BE2C (cell line): ENCODE measurements at regions not wholly inside any gene's neighbourhood (a gene's known extent, or its start where the extent isn't known, plus 50 kb on each side); places are given as distances from the start of the nearest gene placed in this dataset.

Source experiments
- DNase-seq: peaks from one replicate; pipeline ENCODE4 v3.0.0-alpha.2; 2020
- H3K27me3 ChIP-seq: fragments of 250-450 bp; sonication (Bioruptor Pico); 2 replicates; pipeline ENCODE4 v1.5.1; 2020; ENCODE audit warnings: mild to moderate bottlenecking
- H3K36me3 ChIP-seq: fragments of 250-450 bp; sonication (Bioruptor Pico); 2 replicates; pipeline ENCODE4 v1.5.1; 2020; ENCODE audit warnings: mild to moderate bottlenecking
- H3K4me1 ChIP-seq: fragments of 250-450 bp; sonication (Bioruptor Pico); 2 replicates; pipeline ENCODE4 v1.5.1; 2020
- H3K4me3 ChIP-seq: 2 replicates; pipeline ENCODE4 v1.5.1; 2011; ENCODE audit warnings: low read depth, low read length
- H3K9me3 ChIP-seq: fragments of 250-450 bp; sonication (Bioruptor Pico); 2 replicates; pipeline ENCODE4 v1.5.1; 2020
- CTCF ChIP-seq: IDR thresholded peaks from 2 replicates; pipeline ENCODE4 v1.5.1; 2012; ENCODE audit warnings: mild to moderate bottlenecking, low read depth, low read length

GRCh38 chr2:151042964-151043363, 218.7 kb downstream of the RBM43 start:
- H3K27me3 ChIP-seq: no peaks in the 10 kb centered on the region
- no peak for TF ChIP-seq CTCF
- no peaks in the 10 kb centered on the region for H3K9me3 ChIP-seq
- H3K4me3 ChIP-seq: no peak overlapping the region
- H3K36me3 ChIP-seq: no peaks in the 10 kb centered on the region
- DNase-seq: no peak
- H3K4me1 ChIP-seq: no peaks in the 10 kb centered on the region

GRCh38 chr2:151040039-151040438, 221.6 kb downstream of the RBM43 start:
- Histone ChIP-seq H3K4me3 (no peak overlapping the region), H3K36me3 (no peaks in the 10 kb centered on the region), H3K9me3 (no peaks in the 10 kb centered on the region), H3K4me1 (no peaks in the 10 kb centered on the region), H3K27me3 (no peaks in the 10 kb centered on the region)
- DNase-seq: no peak
- no peak for TF ChIP-seq CTCF

- no peak for TF ChIP-seq CTCF
- no peak for DNase-seq
- Histone ChIP-seq H3K27me3 (no peaks in the 10 kb centered on the region), H3K4me1 (no peaks in the 10 kb centered on the region), H3K36me3 (no peaks in the 10 kb centered on the region), H3K9me3 (no peaks in the 10 kb centered on the region), H3K4me3 (no peak overlapping the region)
Measured at GRCh38 chr2:151038516-151038915, 223.1 kb downstream of the RBM43 start.

- no peak overlapping the region for H3K4me3 ChIP-seq
- no peaks in the 10 kb centered on the region for H3K36me3 ChIP-seq
- no peaks in the 10 kb centered on the region for H3K9me3 ChIP-seq
- TF ChIP-seq CTCF: no peak
- H3K27me3 ChIP-seq: no peaks in the 10 kb centered on the region
- no peak for DNase-seq
- no peaks in the 10 kb centered on the region for H3K4me1 ChIP-seq
Measured at GRCh38 chr2:151037434-151037833, 224.2 kb downstream of the RBM43 start.

- DNase-seq: no peak
- no peak for TF ChIP-seq CTCF
Measured at GRCh38 chr2:151033271-151034248, 228.1 kb downstream of the RBM43 start.

GRCh38 chr2:151032741-151033191, 228.9 kb downstream of the RBM43 start:
- no peak for DNase-seq
- Histone ChIP-seq H3K4me3 (no peak overlapping the region), H3K27me3 (no peaks in the 10 kb centered on the region), H3K36me3 (no peaks in the 10 kb centered on the region), H3K4me1 (no peaks in the 10 kb centered on the region), H3K9me3 (no peaks in the 10 kb centered on the region)
- TF ChIP-seq CTCF: no peak

More at GRCh38 chr2:151033271-151034248, 228.1 kb downstream of the RBM43 start:
- H3K9me3 ChIP-seq: no peaks in the 10 kb centered on the region
- H3K36me3 ChIP-seq: no peaks in the 10 kb centered on the region
- no peaks in the 10 kb centered on the region for H3K27me3 ChIP-seq
- H3K4me3 ChIP-seq: no peak overlapping the region
- no peaks in the 10 kb centered on the region for H3K4me1 ChIP-seq
